ENCODE measurements at regions not wholly inside any gene's neighbourhood (a gene's known extent, or its start where the extent isn't known, plus 50 kb on each side); places are given as distances from the start of the nearest gene placed in this dataset.
"Not testable (repeated sequence)": the region's sequence is repeated elsewhere in the genome, so short reads cannot be mapped to it uniquely, and the experiment has no call there.

- H3K4me3 Mint-ChIP-seq, result no peak overlapping the region
- H3K27ac Mint-ChIP-seq, result no peak overlapping the region
- H3K4me1 Mint-ChIP-seq, result no peaks in the 10 kb centered on the region
- ChIA-PET POLR2A (no interaction called here), CTCF (no interaction called here)
- ATAC-seq (no peak), DNase-seq (ENCODE audit: low spot score) (no peak)
- H3K27me3 Mint-ChIP-seq (ENCODE audit: low read depth), result no peaks in the 10 kb centered on the region
- no peaks in the 10 kb centered on the region for H3K36me3 Mint-ChIP-seq
- no peak for TF ChIP-seq GRHL2 (CRISPR knock-in tag; IDR thresholded peaks at IDR 0.05; ENCODE audit: insufficient replicate concordance, severe bottlenecking)
- TF ChIP-seq SMAD4 (CRISPR knock-in tag; IDR thresholded peaks at IDR 0.05), result no peak
- TF ChIP-seq PRRX2 (CRISPR knock-in tag; IDR thresholded peaks at IDR 0.05), result no peak
- no peak for TF ChIP-seq HMGA2 (CRISPR knock-in tag; IDR thresholded peaks at IDR 0.05)
- no peak for TF ChIP-seq NFE2L1 (CRISPR knock-in tag; IDR thresholded peaks at IDR 0.05)
- no peak for TF ChIP-seq NFYB (CRISPR knock-in tag; conservative IDR thresholded peaks at IDR 0.05; ENCODE audit: low read depth)
- no peak for TF ChIP-seq EMX1 (CRISPR knock-in tag; IDR thresholded peaks at IDR 0.05)
- TF ChIP-seq CDX4 (CRISPR knock-in tag; IDR thresholded peaks at IDR 0.05; ENCODE audit: borderline replicate concordance), result no peak
- TF ChIP-seq ZSCAN18 (CRISPR knock-in tag; IDR thresholded peaks at IDR 0.05), result no peak
- TF ChIP-seq ZBTB43 (CRISPR knock-in tag; IDR thresholded peaks at IDR 0.05), result no peak
- TF ChIP-seq, protein P1, sequence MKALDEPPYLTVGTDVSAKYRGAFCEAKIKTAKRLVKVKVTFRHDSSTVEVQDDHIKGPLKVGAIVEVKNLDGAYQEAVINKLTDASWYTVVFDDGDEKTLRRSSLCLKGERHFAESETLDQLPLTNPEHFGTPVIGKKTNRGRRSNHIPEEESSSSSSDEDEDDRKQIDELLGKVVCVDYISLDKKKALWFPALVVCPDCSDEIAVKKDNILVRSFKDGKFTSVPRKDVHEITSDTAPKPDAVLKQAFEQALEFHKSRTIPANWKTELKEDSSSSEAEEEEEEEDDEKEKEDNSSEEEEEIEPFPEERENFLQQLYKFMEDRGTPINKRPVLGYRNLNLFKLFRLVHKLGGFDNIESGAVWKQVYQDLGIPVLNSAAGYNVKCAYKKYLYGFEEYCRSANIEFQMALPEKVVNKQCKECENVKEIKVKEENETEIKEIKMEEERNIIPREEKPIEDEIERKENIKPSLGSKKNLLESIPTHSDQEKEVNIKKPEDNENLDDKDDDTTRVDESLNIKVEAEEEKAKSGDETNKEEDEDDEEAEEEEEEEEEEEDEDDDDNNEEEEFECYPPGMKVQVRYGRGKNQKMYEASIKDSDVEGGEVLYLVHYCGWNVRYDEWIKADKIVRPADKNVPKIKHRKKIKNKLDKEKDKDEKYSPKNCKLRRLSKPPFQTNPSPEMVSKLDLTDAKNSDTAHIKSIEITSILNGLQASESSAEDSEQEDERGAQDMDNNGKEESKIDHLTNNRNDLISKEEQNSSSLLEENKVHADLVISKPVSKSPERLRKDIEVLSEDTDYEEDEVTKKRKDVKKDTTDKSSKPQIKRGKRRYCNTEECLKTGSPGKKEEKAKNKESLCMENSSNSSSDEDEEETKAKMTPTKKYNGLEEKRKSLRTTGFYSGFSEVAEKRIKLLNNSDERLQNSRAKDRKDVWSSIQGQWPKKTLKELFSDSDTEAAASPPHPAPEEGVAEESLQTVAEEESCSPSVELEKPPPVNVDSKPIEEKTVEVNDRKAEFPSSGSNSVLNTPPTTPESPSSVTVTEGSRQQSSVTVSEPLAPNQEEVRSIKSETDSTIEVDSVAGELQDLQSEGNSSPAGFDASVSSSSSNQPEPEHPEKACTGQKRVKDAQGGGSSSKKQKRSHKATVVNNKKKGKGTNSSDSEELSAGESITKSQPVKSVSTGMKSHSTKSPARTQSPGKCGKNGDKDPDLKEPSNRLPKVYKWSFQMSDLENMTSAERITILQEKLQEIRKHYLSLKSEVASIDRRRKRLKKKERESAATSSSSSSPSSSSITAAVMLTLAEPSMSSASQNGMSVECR (CRISPR knock-in tag; IDR thresholded peaks at IDR 0.05; ENCODE audit: borderline replicate concordance), result no peak
- no peak for TF ChIP-seq JAZF1 (CRISPR knock-in tag; IDR thresholded peaks at IDR 0.05)
- TF ChIP-seq, protein P2, sequence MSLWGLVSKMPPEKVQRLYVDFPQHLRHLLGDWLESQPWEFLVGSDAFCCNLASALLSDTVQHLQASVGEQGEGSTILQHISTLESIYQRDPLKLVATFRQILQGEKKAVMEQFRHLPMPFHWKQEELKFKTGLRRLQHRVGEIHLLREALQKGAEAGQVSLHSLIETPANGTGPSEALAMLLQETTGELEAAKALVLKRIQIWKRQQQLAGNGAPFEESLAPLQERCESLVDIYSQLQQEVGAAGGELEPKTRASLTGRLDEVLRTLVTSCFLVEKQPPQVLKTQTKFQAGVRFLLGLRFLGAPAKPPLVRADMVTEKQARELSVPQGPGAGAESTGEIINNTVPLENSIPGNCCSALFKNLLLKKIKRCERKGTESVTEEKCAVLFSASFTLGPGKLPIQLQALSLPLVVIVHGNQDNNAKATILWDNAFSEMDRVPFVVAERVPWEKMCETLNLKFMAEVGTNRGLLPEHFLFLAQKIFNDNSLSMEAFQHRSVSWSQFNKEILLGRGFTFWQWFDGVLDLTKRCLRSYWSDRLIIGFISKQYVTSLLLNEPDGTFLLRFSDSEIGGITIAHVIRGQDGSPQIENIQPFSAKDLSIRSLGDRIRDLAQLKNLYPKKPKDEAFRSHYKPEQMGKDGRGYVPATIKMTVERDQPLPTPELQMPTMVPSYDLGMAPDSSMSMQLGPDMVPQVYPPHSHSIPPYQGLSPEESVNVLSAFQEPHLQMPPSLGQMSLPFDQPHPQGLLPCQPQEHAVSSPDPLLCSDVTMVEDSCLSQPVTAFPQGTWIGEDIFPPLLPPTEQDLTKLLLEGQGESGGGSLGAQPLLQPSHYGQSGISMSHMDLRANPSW (CRISPR knock-in tag; conservative IDR thresholded peaks at IDR 0.05; ENCODE audit: low read depth), result no peak
- no peak for TF ChIP-seq SMAD3 (CRISPR knock-in tag; IDR thresholded peaks at IDR 0.05; ENCODE audit: borderline replicate concordance)
- TF ChIP-seq ATF1 (CRISPR knock-in tag; IDR thresholded peaks at IDR 0.05), result no peak
- TF ChIP-seq, protein P3, sequence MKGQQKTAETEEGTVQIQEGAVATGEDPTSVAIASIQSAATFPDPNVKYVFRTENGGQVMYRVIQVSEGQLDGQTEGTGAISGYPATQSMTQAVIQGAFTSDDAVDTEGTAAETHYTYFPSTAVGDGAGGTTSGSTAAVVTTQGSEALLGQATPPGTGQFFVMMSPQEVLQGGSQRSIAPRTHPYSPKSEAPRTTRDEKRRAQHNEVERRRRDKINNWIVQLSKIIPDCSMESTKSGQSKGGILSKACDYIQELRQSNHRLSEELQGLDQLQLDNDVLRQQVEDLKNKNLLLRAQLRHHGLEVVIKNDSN (CRISPR knock-in tag; IDR thresholded peaks at IDR 0.05), result no peak
- TF ChIP-seq OVOL2 (CRISPR knock-in tag; IDR thresholded peaks at IDR 0.05; ENCODE audit: borderline replicate concordance), result no peak
- peaks cover under 1% of the 10 kb centered on the region; the same call in 1 of the 2 replicates for H3K9me3 Mint-ChIP-seq
Observed at GRCh38 chrX:25762656-25763055, 375.5 kb upstream of the MAGEB18 start.

DNA sequence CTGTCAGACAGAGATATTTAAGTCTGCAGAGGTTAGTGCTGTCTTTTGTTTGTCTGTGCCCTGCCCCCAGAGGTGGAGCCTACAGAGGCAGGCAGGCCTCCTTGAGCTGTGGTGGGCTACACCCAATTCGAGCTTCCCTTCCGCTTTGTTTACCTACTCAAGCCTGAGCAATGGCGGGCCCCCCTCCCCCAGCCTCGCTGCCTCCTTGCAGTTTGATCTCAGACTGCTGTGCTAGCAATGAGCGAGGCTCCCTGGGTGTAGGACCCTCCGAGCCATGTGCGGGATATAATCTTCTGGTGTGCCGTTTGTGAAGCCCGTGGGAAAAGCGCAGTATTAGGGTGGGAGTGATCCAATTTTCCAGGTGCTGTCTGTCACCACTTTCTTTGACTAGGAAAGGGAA lies 366.3 kb upstream of the MAGEB18 start:
- H3K4me3 Mint-ChIP-seq; H3K27ac Mint-ChIP-seq; ATAC-seq; DNase-seq (ENCODE audit: low spot score); POLR2A ChIA-PET; CTCF ChIA-PET; H3K4me1 Mint-ChIP-seq; H3K27me3 Mint-ChIP-seq (ENCODE audit: low read depth): not testable (repeated sequence)
- Mint-ChIP-seq H3K9me3 (peaks cover 27% of the 10 kb centered on the region), H3K36me3 (peaks cover 18% of the 10 kb centered on the region)

- H3K9me3 Mint-ChIP-seq; H3K4me1 Mint-ChIP-seq; H3K27ac Mint-ChIP-seq; ATAC-seq; H3K36me3 Mint-ChIP-seq; H3K4me3 Mint-ChIP-seq; DNase-seq (ENCODE audit: low spot score); CTCF ChIA-PET; H3K27me3 Mint-ChIP-seq (ENCODE audit: low read depth); POLR2A ChIA-PET: not testable (repeated sequence)
Observed at GRCh38 chrX:25797796-25798195, 340.3 kb upstream of the MAGEB18 start.
